ENCODE measurements at regions not wholly inside any gene's neighbourhood (a gene's known extent, or its start where the extent isn't known, plus 50 kb on each side); places are given as distances from the start of the nearest gene placed in this dataset.

DNA sequence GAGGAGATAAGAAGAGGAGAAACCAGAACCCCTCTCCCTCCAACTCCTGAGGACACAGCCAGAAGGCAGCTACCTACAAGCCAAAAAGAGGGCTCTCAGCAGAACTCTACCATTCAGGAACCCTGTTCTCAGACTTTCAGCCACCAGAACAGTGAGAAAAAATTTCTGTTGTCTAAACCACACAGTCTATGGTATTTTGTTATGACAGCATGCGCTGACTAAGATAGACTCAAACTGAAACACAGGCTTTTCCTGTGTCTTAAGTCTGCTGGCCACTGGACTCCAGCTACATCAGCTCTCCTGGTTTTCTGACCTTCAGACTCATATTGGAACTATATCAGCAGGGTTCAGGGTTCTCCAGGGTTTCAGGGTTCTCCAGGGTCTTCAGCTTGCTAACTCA lies 126.5 kb upstream of the TNFSF4 start:
- TF ChIP-seq EP300 (IDR thresholded peaks at IDR 0.05) (no peak), POLR2A (IDR thresholded peaks at IDR 0.05; ENCODE audit: low read depth) (no peak)
- TF ChIP-seq, protein P1, sequence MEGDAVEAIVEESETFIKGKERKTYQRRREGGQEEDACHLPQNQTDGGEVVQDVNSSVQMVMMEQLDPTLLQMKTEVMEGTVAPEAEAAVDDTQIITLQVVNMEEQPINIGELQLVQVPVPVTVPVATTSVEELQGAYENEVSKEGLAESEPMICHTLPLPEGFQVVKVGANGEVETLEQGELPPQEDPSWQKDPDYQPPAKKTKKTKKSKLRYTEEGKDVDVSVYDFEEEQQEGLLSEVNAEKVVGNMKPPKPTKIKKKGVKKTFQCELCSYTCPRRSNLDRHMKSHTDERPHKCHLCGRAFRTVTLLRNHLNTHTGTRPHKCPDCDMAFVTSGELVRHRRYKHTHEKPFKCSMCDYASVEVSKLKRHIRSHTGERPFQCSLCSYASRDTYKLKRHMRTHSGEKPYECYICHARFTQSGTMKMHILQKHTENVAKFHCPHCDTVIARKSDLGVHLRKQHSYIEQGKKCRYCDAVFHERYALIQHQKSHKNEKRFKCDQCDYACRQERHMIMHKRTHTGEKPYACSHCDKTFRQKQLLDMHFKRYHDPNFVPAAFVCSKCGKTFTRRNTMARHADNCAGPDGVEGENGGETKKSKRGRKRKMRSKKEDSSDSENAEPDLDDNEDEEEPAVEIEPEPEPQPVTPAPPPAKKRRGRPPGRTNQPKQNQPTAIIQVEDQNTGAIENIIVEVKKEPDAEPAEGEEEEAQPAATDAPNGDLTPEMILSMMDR (IDR thresholded peaks at IDR 0.05): no peak
